OCI-LY3 (cell line): ENCODE measurements at regions not wholly inside any gene's neighbourhood (a gene's known extent, or its start where the extent isn't known, plus 50 kb on each side); places are given as distances from the start of the nearest gene placed in this dataset.

Source experiments
- H2AFZ ChIP-seq: fragments of 200-600, 300-600 bp; shearing (Covaris generic); 2 replicates; pipeline ENCODE4 v1.6.0; 2014; ENCODE audit warnings: antibody characterized with exemption, low read depth, low read length
- H3K27ac ChIP-seq: fragments of 200-600, 300-600 bp; sonication (generic); 2 replicates; pipeline ENCODE4 v1.5.1; 2014; ENCODE audit warnings: mild to moderate bottlenecking, low read length, moderate library complexity, mixed read lengths
- H3K27me3 ChIP-seq: fragments of 200-600, 300-600 bp; sonication (generic); 2 replicates; pipeline ENCODE4 v1.6.1; 2014; ENCODE audit warnings: low read depth, low read length, mixed read lengths
- H3K36me3 ChIP-seq: fragments of 200-600, 300-600 bp; sonication (generic); replicated peaks from 2 replicates; pipeline ENCODE3; 2014; ENCODE audit warnings: low read depth, low read length, mixed read lengths
- H3K4me1 ChIP-seq: fragments of 300-600, 200-600 bp; sonication (generic); 2 replicates; pipeline ENCODE4 v1.6.1; 2014; ENCODE audit warnings: low read length, mixed read lengths
- H3K4me2 ChIP-seq: fragments of 200-600, 300-600 bp; sonication (generic); 2 replicates; pipeline ENCODE4 v1.6.1; 2014; ENCODE audit warnings: low read length, mixed read lengths
- H3K4me3 ChIP-seq: fragments of 300-600, 200-600 bp; sonication (generic); 2 replicates; pipeline ENCODE4 v1.5.1; 2014; ENCODE audit warnings: antibody characterized with exemption, mild to moderate bottlenecking, low read length, moderate library complexity
- H3K79me2 ChIP-seq: fragments of 300-600, 200-600 bp; shearing (Covaris generic); 2 replicates; pipeline ENCODE4 v1.6.1; 2014; ENCODE audit warnings: mild to moderate bottlenecking, low read length, mixed read lengths
- H3K9ac ChIP-seq: fragments of 300-600, 200-600 bp; shearing (Covaris generic); 2 replicates; pipeline ENCODE4 v1.6.0; 2014; ENCODE audit warnings: mild to moderate bottlenecking, low read length, moderate library complexity
- H3K9me3 ChIP-seq: fragments of 200-600, 300-600 bp; shearing (Covaris generic); 2 replicates; pipeline ENCODE4 v1.6.1; 2014; ENCODE audit warnings: low read length, mixed read lengths; ENCODE audit not compliant: insufficient read depth
- H4K20me1 ChIP-seq: fragments of 200-600, 300-600 bp; sonication (generic); 2 replicates; pipeline ENCODE4 v1.6.1; 2016; ENCODE audit warnings: low read length, mixed read lengths; ENCODE audit not compliant: insufficient read depth
- CTCF ChIP-seq: fragments of 200-600, 300-600 bp; sonication (generic); IDR thresholded peaks from 2 replicates; pipeline ENCODE4 v1.5.1; 2014; ENCODE audit warnings: antibody characterized with exemption, low read length, low read depth
- EZH2phosphoT487 ChIP-seq: fragments of 200-600 bp; shearing (Covaris generic); IDR thresholded peaks from 2 replicates; pipeline ENCODE4 v1.6.1; 2018; ENCODE audit warnings: antibody characterized with exemption, mixed run types, low read depth

GRCh38 chr7:16113058-16113457 is 308.3 kb downstream of the CRPPA start:
- Histone ChIP-seq H3K4me3 (no peak overlapping the region), H3K4me1 (peaks cover 12% of the 10 kb centered on the region), H3K27me3 (no peaks in the 10 kb centered on the region), H3K4me2 (no peak overlapping the region), H3K36me3 (no peaks in the 10 kb centered on the region), H3K9me3 (no peaks in the 10 kb centered on the region), H4K20me1 (no peaks in the 10 kb centered on the region), H3K79me2 (no peaks in the 10 kb centered on the region), H2AFZ (no peak overlapping the region), H3K27ac (no peak overlapping the region), H3K9ac (no peak overlapping the region)
- TF ChIP-seq CTCF (no peak), EZH2phosphoT487 (no peak)

GRCh38 chr7:16106869-16107268 is 314.5 kb downstream of the CRPPA start:
- Histone ChIP-seq H3K4me1 (no peaks in the 10 kb centered on the region), H3K9ac (no peak overlapping the region), H3K27me3 (no peaks in the 10 kb centered on the region), H3K4me3 (no peak overlapping the region), H3K79me2 (no peaks in the 10 kb centered on the region), H3K27ac (no peak overlapping the region), H2AFZ (no peak overlapping the region), H4K20me1 (no peaks in the 10 kb centered on the region), H3K9me3 (no peaks in the 10 kb centered on the region), H3K36me3 (no peaks in the 10 kb centered on the region), H3K4me2 (no peak overlapping the region)
- TF ChIP-seq EZH2phosphoT487: no peak
- TF ChIP-seq CTCF: no peak

- Histone ChIP-seq H3K79me2 (no peaks in the 10 kb centered on the region), H3K9me3 (no peaks in the 10 kb centered on the region), H3K4me2 (no peak overlapping the region), H3K36me3 (no peaks in the 10 kb centered on the region), H4K20me1 (no peaks in the 10 kb centered on the region), H3K27ac (no peak overlapping the region), H2AFZ (no peak overlapping the region), H3K4me3 (no peak overlapping the region), H3K9ac (no peak overlapping the region), H3K27me3 (no peaks in the 10 kb centered on the region), H3K4me1 (no peaks in the 10 kb centered on the region)
- TF ChIP-seq CTCF: no peak
Observed at GRCh38 chr7:16106300-16106699, 315.0 kb downstream of the CRPPA start.

GRCh38 chr7:16099302-16099849 is 322.0 kb downstream of the CRPPA start:
- H4K20me1 ChIP-seq: no peaks in the 10 kb centered on the region
- H3K27ac ChIP-seq: no peak overlapping the region
- H3K27me3 ChIP-seq: no peaks in the 10 kb centered on the region
- no peaks in the 10 kb centered on the region for H3K4me1 ChIP-seq
- H3K79me2 ChIP-seq: no peaks in the 10 kb centered on the region
- H3K9ac ChIP-seq: no peak overlapping the region
- no peak overlapping the region for H2AFZ ChIP-seq
- no peak overlapping the region for H3K4me2 ChIP-seq
- no peaks in the 10 kb centered on the region for H3K9me3 ChIP-seq
- no peaks in the 10 kb centered on the region for H3K36me3 ChIP-seq
- no peak overlapping the region for H3K4me3 ChIP-seq
- no peak for TF ChIP-seq CTCF
- no peak for TF ChIP-seq EZH2phosphoT487
